ENCODE measurements at regions not wholly inside any gene's neighbourhood (a gene's known extent, or its start where the extent isn't known, plus 50 kb on each side); places are given as distances from the start of the nearest gene placed in this dataset.

DNA sequence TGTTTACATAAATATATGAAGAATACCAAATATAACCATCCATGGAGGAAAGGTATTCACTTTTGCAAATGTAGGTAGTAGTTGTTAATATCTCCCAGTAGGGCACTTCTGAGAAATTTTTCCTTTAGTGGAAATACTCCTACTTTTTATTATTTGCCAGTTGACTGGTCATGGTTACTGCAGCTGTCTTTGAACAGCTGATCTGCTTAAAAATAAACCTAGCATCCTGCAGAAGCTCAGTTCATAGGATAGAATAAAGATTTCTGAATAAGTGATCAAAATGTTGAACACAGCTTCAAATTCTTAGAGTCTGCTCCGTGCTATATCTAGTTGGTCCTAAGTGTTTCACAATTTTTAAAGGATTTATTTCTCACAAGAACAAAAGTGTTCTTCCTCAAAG is 270.7 kb upstream of the TRPC7 start:
- TF ChIP-seq CTCF (IDR thresholded peaks at IDR 0.05) (no peak), ZFX (IDR thresholded peaks at IDR 0.05; ENCODE audit: borderline replicate concordance) (no peak)

Data from 22Rv1 (cell line).